Left hindlimb (tissue), 1 donor: ENCODE measurements at regions not wholly inside any gene's neighbourhood (a gene's known extent, or its start where the extent isn't known, plus 50 kb on each side); places are given as distances from the start of the nearest gene placed in this dataset.

Source experiments
- DNase-seq: peaks from one replicate; pipeline ENCODE4 v3.0.0-alpha.2; 2018

- no peak for DNase-seq
Observed at GRCh38 chr3:99541181-99541580, 97.2 kb upstream of the COL8A1 start.

- peak; percentile 43 for DNase-seq
Observed at GRCh38 chr3:99537416-99537815, 101.0 kb upstream of the COL8A1 start.

GRCh38 chr3:99536555-99537314, 101.7 kb upstream of the COL8A1 start:
- no peak for DNase-seq

DNA sequence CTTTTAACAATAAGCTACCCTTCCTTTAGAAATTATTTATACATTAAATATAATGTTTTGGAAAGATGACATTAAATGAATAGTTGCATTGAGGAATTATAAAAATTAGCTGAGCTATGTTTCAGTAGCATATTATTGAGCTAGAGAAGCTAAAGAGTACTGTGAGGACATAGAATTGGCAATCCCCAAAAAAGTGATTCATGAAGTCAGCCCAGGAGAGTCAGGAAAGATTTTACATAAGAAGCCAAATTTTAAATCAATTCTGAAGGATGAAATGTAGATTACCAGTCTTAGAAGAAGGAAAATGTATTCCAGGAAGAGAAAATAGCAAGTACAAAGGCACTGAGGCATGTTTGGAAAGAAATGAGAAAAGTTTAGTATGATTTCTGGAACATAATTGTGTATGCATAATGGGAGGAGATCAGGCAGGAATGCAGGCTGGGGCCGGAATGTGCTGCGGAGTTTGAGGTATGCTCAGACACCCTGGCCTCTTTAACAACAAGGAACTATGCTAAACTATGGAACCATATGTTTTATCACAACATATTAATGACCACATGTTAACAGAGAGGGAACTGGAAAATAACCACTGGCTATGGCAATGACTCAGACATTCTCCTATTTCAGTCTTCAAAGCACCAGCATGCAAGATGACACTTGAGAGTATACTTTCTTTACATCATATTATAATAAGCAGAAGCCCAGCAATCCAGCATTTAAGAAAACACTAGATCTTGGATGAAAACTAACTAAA, 103.3 kb upstream of the COL8A1 start:
- peak; percentile 43 for DNase-seq

- no peak for DNase-seq
Observed at GRCh38 chr3:99532246-99532645, 106.1 kb upstream of the COL8A1 start.

DNA sequence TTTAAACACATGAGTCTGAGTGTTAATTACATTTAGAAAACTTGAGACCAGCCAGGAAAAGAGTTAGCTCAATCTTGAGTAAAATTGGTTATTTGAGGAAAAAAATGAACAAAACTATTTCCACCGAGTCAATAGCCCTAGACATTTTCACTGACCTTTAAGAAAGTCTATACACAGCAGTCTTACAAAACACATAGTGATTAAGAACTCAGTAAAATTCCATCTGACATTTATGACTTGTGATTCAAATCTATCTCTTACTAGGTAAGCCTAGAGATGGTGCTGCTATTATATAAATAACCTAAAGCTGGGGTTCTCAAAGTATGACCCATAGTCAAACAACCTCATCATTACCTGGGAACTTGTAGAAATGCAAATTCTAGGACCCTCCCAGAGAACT, 109.1 kb upstream of the COL8A1 start:
- DNase-seq = no peak

DNA sequence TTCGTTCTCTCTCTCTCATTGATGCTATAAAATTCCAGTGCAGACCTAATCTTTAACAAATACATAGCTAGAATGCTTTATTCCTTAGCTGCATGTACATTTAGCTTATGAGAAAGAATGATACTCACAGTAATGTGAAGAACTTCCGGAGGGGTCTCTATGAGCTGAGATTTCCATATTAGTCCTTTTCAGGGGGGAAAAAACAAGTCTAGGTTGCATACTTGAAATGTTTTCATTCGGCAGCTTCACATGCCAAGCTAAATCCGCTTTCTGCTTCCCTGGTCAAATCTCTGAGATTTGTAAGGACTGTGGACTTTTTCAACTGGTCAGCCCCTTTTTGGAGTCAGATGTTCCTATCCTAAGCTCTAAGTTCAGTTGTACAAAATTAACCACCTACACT, 111.5 kb upstream of the COL8A1 start:
- no peak for DNase-seq

DNA sequence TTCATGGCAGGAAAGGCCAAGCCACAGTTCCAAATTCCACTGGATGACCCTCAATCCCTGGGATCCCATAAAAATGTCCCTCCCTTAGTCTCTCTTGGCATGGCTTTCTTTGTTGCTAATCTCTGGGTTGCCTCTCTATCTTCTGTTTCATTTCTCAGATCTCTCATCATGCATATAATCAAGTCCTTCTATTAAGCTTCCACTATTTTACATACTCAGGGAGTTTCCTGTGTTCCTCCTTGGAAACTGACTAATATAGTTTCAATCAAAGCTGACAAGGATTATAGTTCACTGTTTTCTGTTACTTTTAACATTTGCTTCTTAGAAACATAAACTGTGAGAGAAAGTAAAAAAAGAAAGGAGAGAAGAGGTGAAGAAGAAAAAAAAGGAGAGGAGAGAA, 113.8 kb upstream of the COL8A1 start:
- no peak for DNase-seq

- DNase-seq = no peak
Observed at GRCh38 chr3:99523431-99524127, 114.8 kb upstream of the COL8A1 start.

- DNase-seq = no peak
Observed at GRCh38 chr3:99522147-99522546, 116.2 kb upstream of the COL8A1 start.

DNA sequence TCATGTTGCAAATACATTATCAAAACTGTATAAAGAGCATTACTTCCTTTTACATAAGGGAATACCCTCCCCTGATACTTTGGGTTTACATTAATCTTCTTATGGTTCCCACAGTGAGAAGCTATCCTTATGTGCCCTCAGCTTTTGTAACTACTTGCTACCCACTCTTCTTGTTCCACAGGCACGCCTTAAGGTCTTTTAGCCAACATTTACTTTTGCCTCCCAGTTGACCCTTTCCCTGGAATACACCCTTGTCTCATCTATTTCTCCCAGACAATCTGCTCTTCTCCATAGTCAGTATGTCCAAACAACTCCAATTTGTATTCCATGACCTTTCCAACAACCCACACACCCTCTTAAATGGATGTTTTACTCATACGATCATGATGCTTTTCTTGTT, 116.8 kb upstream of the COL8A1 start:
- DNase-seq = no peak

GRCh38 chr3:99520513-99520912, 117.9 kb upstream of the COL8A1 start:
- DNase-seq = no peak

GRCh38 chr3:99516936-99517335, 121.5 kb upstream of the COL8A1 start:
- DNase-seq = no peak

- DNase-seq = no peak
Observed at GRCh38 chr3:99515891-99516290, 122.5 kb upstream of the COL8A1 start.

- no peak for DNase-seq
Observed at GRCh38 chr3:99509224-99509623, 129.2 kb upstream of the COL8A1 start.

- DNase-seq = no peak
Observed at GRCh38 chr3:99508191-99508590, 130.2 kb upstream of the COL8A1 start.

DNA sequence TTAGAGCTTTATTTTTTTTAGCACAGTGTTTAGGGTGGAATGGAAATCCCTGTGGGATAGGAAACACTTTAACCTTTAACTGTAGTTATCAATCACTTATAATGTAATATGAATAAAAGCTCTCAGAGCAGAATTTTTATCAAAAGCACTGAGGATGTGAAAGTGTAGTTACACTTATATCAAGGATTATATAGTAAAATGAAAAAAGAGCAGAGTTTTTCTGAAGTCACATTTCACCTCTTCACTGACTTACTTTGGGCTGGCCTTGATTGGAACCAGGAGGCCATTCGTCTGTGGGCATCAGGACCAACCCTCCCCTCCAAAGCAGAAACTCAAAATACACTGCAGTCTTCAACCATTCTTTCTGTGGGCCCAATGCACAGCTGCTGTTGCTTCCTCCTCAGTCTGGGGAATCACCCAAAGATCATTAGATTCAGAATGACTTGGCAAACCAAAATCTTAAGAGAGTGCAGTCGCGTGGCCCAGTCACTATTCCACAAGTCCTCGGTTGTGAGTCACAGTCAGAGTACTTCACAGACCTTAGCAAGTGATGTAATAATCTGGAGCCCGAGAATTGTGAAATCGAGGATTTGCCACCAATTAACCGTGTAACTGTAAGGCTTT, 132.6 kb upstream of the COL8A1 start:
- no peak for DNase-seq

DNA sequence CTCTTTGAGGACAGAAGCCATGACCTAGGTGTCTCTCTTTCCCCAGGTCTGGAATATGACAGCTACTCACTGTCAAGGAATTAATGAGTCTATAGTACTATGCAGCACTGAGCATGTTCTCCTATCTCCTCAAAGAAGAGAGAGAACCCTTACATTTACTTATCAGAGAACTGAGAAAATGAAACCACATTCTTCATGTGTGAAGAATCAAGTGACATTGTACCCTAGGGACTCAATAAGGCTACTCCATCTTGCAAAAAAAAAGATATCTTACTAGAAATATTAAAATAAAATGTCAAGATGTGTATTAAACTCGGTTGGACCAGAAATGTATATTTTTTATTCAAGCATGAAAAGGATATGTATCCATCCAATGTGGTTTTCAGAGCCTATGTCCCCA, 133.2 kb upstream of the COL8A1 start:
- no peak for DNase-seq

DNA sequence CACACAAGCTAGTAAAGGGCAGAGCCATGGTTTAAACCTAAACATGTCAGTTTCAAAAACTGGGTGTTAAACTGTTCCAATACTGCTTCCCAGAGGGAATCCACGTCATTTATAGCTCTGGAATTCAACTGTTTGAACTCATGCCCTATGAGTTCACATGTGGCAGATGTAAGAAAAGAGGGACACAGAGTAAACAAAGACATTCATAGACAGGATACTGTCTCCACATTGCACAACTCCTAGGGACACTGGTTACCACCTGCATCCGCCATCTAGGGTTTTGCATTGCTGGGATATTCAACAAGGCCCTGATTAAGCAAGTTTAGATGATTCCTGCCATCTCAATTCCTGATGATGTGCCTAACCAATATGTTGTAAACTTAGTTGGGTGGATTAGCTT, 134.1 kb upstream of the COL8A1 start:
- DNase-seq = no peak

GRCh38 chr3:99503350-99503749, 135.0 kb upstream of the COL8A1 start:
- DNase-seq = no peak

- DNase-seq = no peak
Observed at GRCh38 chr3:99502871-99503270, 135.5 kb upstream of the COL8A1 start.

- DNase-seq = no peak
Observed at GRCh38 chr3:99500485-99500884, 137.9 kb upstream of the COL8A1 start.
